Bronchial epithelial cell (primary cell): ENCODE measurements at regions not wholly inside any gene's neighbourhood (a gene's known extent, or its start where the extent isn't known, plus 50 kb on each side); places are given as distances from the start of the nearest gene placed in this dataset.

ENCODE experiments used
- DNase-seq: peaks from one replicate; pipeline ENCODE4 v3.0.0-alpha.2; 2010; ENCODE audit warnings: low read depth
- FAIRE-seq: peaks from 2 replicates; lab custom pipeline; 2011; peaks lifted over from hg19 to GRCh38; lab: Jason Lieb, UNC
- H3K27me3 ChIP-seq: 2 replicates; pipeline ENCODE4 v1.5.1; 2011; ENCODE audit warnings: low read length; ENCODE audit not compliant: control insufficient read depth, insufficient read depth
- H3K36me3 ChIP-seq: 2 replicates; pipeline ENCODE4 v1.5.1; 2011; ENCODE audit warnings: low read length; ENCODE audit not compliant: control insufficient read depth, insufficient read depth
- H3K4me3 ChIP-seq: 2 replicates; pipeline ENCODE4 v1.5.1; 2011; ENCODE audit warnings: mild to moderate bottlenecking, low read depth, low read length, control low read depth
- CTCF ChIP-seq: IDR thresholded peaks from 2 replicates; pipeline ENCODE4 v1.5.1; 2011; ENCODE audit warnings: mild to moderate bottlenecking, moderate library complexity, low read length, control low read depth, inconsistent platforms; ENCODE audit not compliant: insufficient read depth, severe bottlenecking

- no peak for DNase-seq
- FAIRE-seq = no peak
- Histone ChIP-seq H3K4me3 (no peak overlapping the region), H3K36me3 (no peaks in the 10 kb centered on the region), H3K27me3 (no peaks in the 10 kb centered on the region)
- no peak for TF ChIP-seq CTCF
Observed at GRCh38 chr14:46352844-46353243, 298.7 kb downstream of the RPL10L start.

GRCh38 chr14:46344327-46344937 is 307.1 kb downstream of the RPL10L start:
- Histone ChIP-seq H3K36me3 (no peaks in the 10 kb centered on the region), H3K27me3 (no peaks in the 10 kb centered on the region), H3K4me3 (no peak overlapping the region)
- DNase-seq = peak; percentile 54
- FAIRE-seq = no peak
- peak; percentile 63 for TF ChIP-seq CTCF

- DNase-seq (no peak), FAIRE-seq (no peak)
- H3K4me3 ChIP-seq = no peak overlapping the region
- no peaks in the 10 kb centered on the region for H3K27me3 ChIP-seq
- TF ChIP-seq CTCF = no peak
- H3K36me3 ChIP-seq = no peaks in the 10 kb centered on the region
Observed at GRCh38 chr14:46325777-46326176, 325.8 kb downstream of the RPL10L start.

GRCh38 chr14:46325157-46325556 is 326.4 kb downstream of the RPL10L start:
- no peak for FAIRE-seq
- no peak for TF ChIP-seq CTCF

GRCh38 chr14:46323404-46323762 is 328.2 kb downstream of the RPL10L start:
- H3K36me3 ChIP-seq = no peaks in the 10 kb centered on the region
- H3K4me3 ChIP-seq = no peak overlapping the region
- DNase-seq = peak; percentile 25
- no peak for TF ChIP-seq CTCF
- no peaks in the 10 kb centered on the region for H3K27me3 ChIP-seq
- no peak for FAIRE-seq

More at GRCh38 chr14:46325157-46325556, 326.4 kb downstream of the RPL10L start:
- DNase-seq = no peak
- Histone ChIP-seq H3K4me3 (no peak overlapping the region), H3K27me3 (no peaks in the 10 kb centered on the region), H3K36me3 (no peaks in the 10 kb centered on the region)
